HL-60 (cell line): ENCODE measurements at regions not wholly inside any gene's neighbourhood (a gene's known extent, or its start where the extent isn't known, plus 50 kb on each side); places are given as distances from the start of the nearest gene placed in this dataset.

Experiments
- CTCF ChIP-seq: IDR thresholded peaks from one replicate; pipeline ENCODE4 v1.5.1; 2011; ENCODE audit warnings: low read length, control low read depth, inconsistent platforms; ENCODE audit not compliant: insufficient read depth
- POLR2AphosphoS5 ChIP-seq: IDR thresholded peaks from 2 replicates; pipeline ENCODE4 v1.6.1; 2012; ENCODE audit warnings: low read depth

- TF ChIP-seq CTCF (no peak), POLR2AphosphoS5 (no peak)
Measured at GRCh38 chr16:80129791-80130190, 411.0 kb upstream of the DYNLRB2 start.
